Astrocyte (in vitro differentiated cells and primary cell): ENCODE measurements at regions not wholly inside any gene's neighbourhood (a gene's known extent, or its start where the extent isn't known, plus 50 kb on each side); places are given as distances from the start of the nearest gene placed in this dataset.

Experiments used
- DNase-seq: peaks from one replicate; pipeline ENCODE4 v3.0.0-alpha.2; 2010; ENCODE audit warnings: low read depth
- FAIRE-seq: peaks from 2 replicates; lab custom pipeline; 2011; peaks lifted over from hg19 to GRCh38; lab: Jason Lieb, UNC
- H2AFZ ChIP-seq: 2 replicates; pipeline ENCODE4 v1.6.0; 2012; ENCODE audit warnings: low read depth, low read length, inconsistent platforms
- H3K27ac ChIP-seq: 2 replicates; pipeline ENCODE4 v1.5.1; 2011; ENCODE audit warnings: low read depth, low read length, inconsistent platforms
- H3K27me3 ChIP-seq: 2 replicates; pipeline ENCODE4 v1.6.0; 2011; ENCODE audit warnings: low read length, inconsistent platforms; ENCODE audit not compliant: insufficient read depth
- H3K36me3 ChIP-seq: 2 replicates; pipeline ENCODE4 v1.5.1; 2011; ENCODE audit warnings: low read length, inconsistent platforms; ENCODE audit not compliant: insufficient read depth
- H3K4me1 ChIP-seq: 2 replicates; pipeline ENCODE4 v1.5.1; 2011; ENCODE audit warnings: low read length, inconsistent platforms; ENCODE audit not compliant: insufficient read depth
- H3K4me2 ChIP-seq: 2 replicates; pipeline ENCODE4 v1.6.0; 2012; ENCODE audit warnings: low read length, inconsistent platforms
- H3K4me3 ChIP-seq: 2 replicates; pipeline ENCODE4 v1.5.1; 2011; ENCODE audit warnings: low read depth, mild to moderate bottlenecking, low read length, inconsistent platforms; ENCODE audit not compliant: insufficient read depth
- H3K79me2 ChIP-seq: 2 replicates; pipeline ENCODE4 v1.6.0; 2012; ENCODE audit warnings: mild to moderate bottlenecking, low read length, inconsistent platforms; ENCODE audit not compliant: insufficient read depth
- H3K9ac ChIP-seq: 2 replicates; pipeline ENCODE4 v1.6.0; 2012; ENCODE audit warnings: mild to moderate bottlenecking, low read length, inconsistent platforms
- H3K9me3 ChIP-seq: 2 replicates; pipeline ENCODE4 v1.5.1; 2012; ENCODE audit warnings: low read depth, mild to moderate bottlenecking, low read length, inconsistent platforms; ENCODE audit not compliant: insufficient read depth
- H4K20me1 ChIP-seq: 2 replicates; pipeline ENCODE4 v1.6.0; 2012; ENCODE audit warnings: low read length, inconsistent platforms; ENCODE audit not compliant: insufficient read depth
- H3K27ac Mint-ChIP-seq: one replicate; pipeline ENCODE4 v1.8.0; 2021; ENCODE audit warnings: mild to moderate bottlenecking, mixed read lengths; ENCODE audit not compliant: unreplicated experiment
- H3K27me3 Mint-ChIP-seq: one replicate; pipeline ENCODE4 v1.8.0; 2021; ENCODE audit warnings: low read depth, mixed read lengths; ENCODE audit not compliant: unreplicated experiment
- H3K36me3 Mint-ChIP-seq: one replicate; pipeline ENCODE4 v1.8.0; 2021; ENCODE audit warnings: low read depth, mixed read lengths; ENCODE audit not compliant: unreplicated experiment
- H3K4me1 Mint-ChIP-seq: one replicate; pipeline ENCODE4 v1.8.0; 2021; ENCODE audit warnings: low read depth, mixed read lengths; ENCODE audit not compliant: unreplicated experiment
- H3K4me3 Mint-ChIP-seq: one replicate; pipeline ENCODE4 v1.8.0; 2021; ENCODE audit warnings: mild to moderate bottlenecking, moderate library complexity, mixed read lengths; ENCODE audit not compliant: unreplicated experiment
- H3K9me3 Mint-ChIP-seq: one replicate; pipeline ENCODE4 v1.8.0; 2021; ENCODE audit warnings: mild to moderate bottlenecking, mixed read lengths; ENCODE audit not compliant: unreplicated experiment
- CTCF ChIP-seq: IDR thresholded peaks from 2 replicates; pipeline ENCODE4 v1.5.1; 2011; ENCODE audit warnings: low read depth, mild to moderate bottlenecking, inconsistent platforms, low read length, moderate library complexity; ENCODE audit not compliant: insufficient read depth
- EZH2 ChIP-seq: IDR thresholded peaks from 2 replicates; pipeline ENCODE4 v1.6.1; 2012; ENCODE audit warnings: mild to moderate bottlenecking, low read length, inconsistent platforms; ENCODE audit not compliant: insufficient read depth

DNA sequence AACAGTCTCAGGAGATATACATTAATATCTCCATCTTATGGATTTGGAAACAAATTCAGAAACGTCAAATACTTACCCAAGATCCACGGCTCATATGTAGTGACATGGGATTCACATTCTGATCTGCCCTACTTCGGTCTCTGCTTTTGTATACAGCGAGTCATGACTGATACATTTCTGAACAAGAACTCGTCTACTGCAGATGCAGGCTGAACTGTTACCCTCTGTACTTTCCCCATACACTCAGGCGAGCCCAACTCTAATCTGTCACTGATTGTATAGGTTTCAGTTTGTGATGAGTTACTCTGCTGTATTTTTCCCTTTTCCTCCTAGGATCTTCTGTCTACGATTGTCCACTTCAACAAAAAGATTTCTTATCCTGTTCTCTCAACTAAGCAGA, 441.6 kb downstream of the CCDC91 start:
- no peaks in the 10 kb centered on the region for H3K4me1 ChIP-seq
- no peaks in the 10 kb centered on the region for H3K9me3 ChIP-seq
- TF ChIP-seq EZH2: no peak
- TF ChIP-seq CTCF: no peak
- FAIRE-seq: peak; percentile 68
- no peaks in the 10 kb centered on the region for H4K20me1 ChIP-seq
- no peak overlapping the region for H3K27ac Mint-ChIP-seq
- H3K36me3 ChIP-seq: no peaks in the 10 kb centered on the region
- no peaks in the 10 kb centered on the region for H3K9me3 Mint-ChIP-seq
- no peaks in the 10 kb centered on the region for H3K27me3 Mint-ChIP-seq
- peak; percentile 4 for DNase-seq
- H3K4me3 Mint-ChIP-seq: no peak overlapping the region
- no peaks in the 10 kb centered on the region for H3K27me3 ChIP-seq
- no peak overlapping the region for H3K4me2 ChIP-seq
- no peak overlapping the region for H2AFZ ChIP-seq
- H3K27ac ChIP-seq: no peak overlapping the region
- H3K4me3 ChIP-seq: no peak overlapping the region
- H3K9ac ChIP-seq: no peak overlapping the region
- H3K79me2 ChIP-seq: no peaks in the 10 kb centered on the region
- no peaks in the 10 kb centered on the region for H3K36me3 Mint-ChIP-seq
- H3K4me1 Mint-ChIP-seq: no peaks in the 10 kb centered on the region

GRCh38 chr12:28640519-28640918, 450.3 kb downstream of the CCDC91 start:
- Mint-ChIP-seq H3K27ac (no peak overlapping the region), H3K4me3 (no peak overlapping the region), H3K9me3 (no peaks in the 10 kb centered on the region), H3K36me3 (no peaks in the 10 kb centered on the region), H3K4me1 (no peaks in the 10 kb centered on the region), H3K27me3 (no peaks in the 10 kb centered on the region)
- H3K79me2 ChIP-seq: no peaks in the 10 kb centered on the region
- no peak overlapping the region for H3K9ac ChIP-seq
- FAIRE-seq (no peak), DNase-seq (no peak)
- H3K9me3 ChIP-seq: no peaks in the 10 kb centered on the region
- H3K36me3 ChIP-seq: no peaks in the 10 kb centered on the region
- H3K4me1 ChIP-seq: no peaks in the 10 kb centered on the region
- H4K20me1 ChIP-seq: no peaks in the 10 kb centered on the region
- TF ChIP-seq EZH2 (no peak), CTCF (no peak)
- no peak overlapping the region for H2AFZ ChIP-seq
- no peaks in the 10 kb centered on the region for H3K27me3 ChIP-seq
- no peak overlapping the region for H3K27ac ChIP-seq
- no peak overlapping the region for H3K4me2 ChIP-seq
- H3K4me3 ChIP-seq: no peak overlapping the region

- Histone ChIP-seq H3K4me3 (no peak overlapping the region), H2AFZ (no peak overlapping the region), H3K36me3 (no peaks in the 10 kb centered on the region), H3K9me3 (no peaks in the 10 kb centered on the region), H3K9ac (no peak overlapping the region), H3K4me1 (no peaks in the 10 kb centered on the region), H4K20me1 (no peaks in the 10 kb centered on the region), H3K79me2 (no peaks in the 10 kb centered on the region), H3K27ac (no peak overlapping the region), H3K27me3 (no peaks in the 10 kb centered on the region), H3K4me2 (no peak overlapping the region)
- H3K36me3 Mint-ChIP-seq: no peaks in the 10 kb centered on the region
- no peak for TF ChIP-seq CTCF
- no peak for TF ChIP-seq EZH2
- H3K9me3 Mint-ChIP-seq: no peaks in the 10 kb centered on the region
- FAIRE-seq: no peak
- no peak overlapping the region for H3K4me3 Mint-ChIP-seq
- no peak for DNase-seq
- no peaks in the 10 kb centered on the region for H3K4me1 Mint-ChIP-seq
- H3K27ac Mint-ChIP-seq: no peak overlapping the region
- no peaks in the 10 kb centered on the region for H3K27me3 Mint-ChIP-seq
Observed at GRCh38 chr12:28645436-28645835, 455.2 kb downstream of the CCDC91 start.
